IMR-90 (cell line): ENCODE measurements at regions not wholly inside any gene's neighbourhood (a gene's known extent, or its start where the extent isn't known, plus 50 kb on each side); places are given as distances from the start of the nearest gene placed in this dataset.
"Not testable (repeated sequence)": the region's sequence is repeated elsewhere in the genome, so short reads cannot be mapped to it uniquely, and the experiment has no call there.

Source experiments
- ATAC-seq: fragments of 200-7000 bp; cut with Tn5 transposase; 2 replicates; pipeline ENCODE4 v1.9.1; 2020; ENCODE audit warnings: low read depth, mild to moderate bottlenecking, moderate library complexity
- BruUV-seq: library from RNA; stranded (reverse); fragments of 400-500 nt; replicated peaks from 2 replicates; lab custom pipeline; 2021; lab: Mats Ljungman, UMichigan
- CTCF ChIA-PET: fragments of 300-600 bp; formaldehyde crosslinking; extraction: SDS; loops from one replicate; lab custom pipeline; 2021; ENCODE audit warnings: antibody characterized with exemption; lab: Yijun Ruan, JAX
- POLR2A ChIA-PET: fragments of 300-600 bp; sonication (Branson Sonifier 250); formaldehyde crosslinking; loops from one replicate; lab custom pipeline; 2022; ENCODE audit warnings: antibody characterized with exemption; ENCODE audit not compliant: unreplicated experiment; lab: Charles Lee
- DNase-seq: peaks from one replicate; pipeline ENCODE4 v3.0.0; 2013
- H2AFZ ChIP-seq: replicated peaks from 2 replicates; pipeline ENCODE3; 2013; ENCODE audit warnings: low read length, mild to moderate bottlenecking; ENCODE audit not compliant: poor library complexity
- H2AK5ac ChIP-seq: 2 replicates; pipeline ENCODE4 v1.6.1; 2013; ENCODE audit warnings: low read depth, low read length, inconsistent platforms
- H2AK9ac ChIP-seq: replicated peaks from 2 replicates; pipeline ENCODE3; 2013; ENCODE audit warnings: mild to moderate bottlenecking, low read depth, low read length, moderate library complexity; ENCODE audit not compliant: poor library complexity
- H2BK120ac ChIP-seq: 2 replicates; pipeline ENCODE4 v1.6.1; 2013; ENCODE audit warnings: low read depth, low read length, inconsistent platforms
- H2BK15ac ChIP-seq: 3 replicates; pipeline ENCODE4 v1.6.1; 2013; ENCODE audit warnings: low read depth, low read length, inconsistent platforms
- H2BK20ac ChIP-seq: 2 replicates; pipeline ENCODE4 v1.6.1; 2013; ENCODE audit warnings: low read depth, mild to moderate bottlenecking, inconsistent platforms, low read length, moderate library complexity
- H2BK5ac ChIP-seq: 2 replicates; pipeline ENCODE4 v1.6.1; 2013; ENCODE audit warnings: mild to moderate bottlenecking, low read depth, low read length, inconsistent platforms; ENCODE audit not compliant: poor library complexity, severe bottlenecking
- H3K14ac ChIP-seq: replicated peaks from 2 replicates; pipeline ENCODE4 v1.6.1; 2013; ENCODE audit warnings: low read depth, low read length, inconsistent platforms
- H3K18ac ChIP-seq: 2 replicates; pipeline ENCODE4 v1.6.1; 2013; ENCODE audit warnings: low read depth, low read length, control low read depth
- H3K23ac ChIP-seq: 2 replicates; pipeline ENCODE4 v1.6.1; 2013; ENCODE audit warnings: low read depth, low read length, inconsistent platforms
- H3K27ac ChIP-seq: 2 replicates; pipeline ENCODE4 v1.5.1; 2013; ENCODE audit warnings: mild to moderate bottlenecking, control low read depth, low read length; ENCODE audit not compliant: insufficient read depth
- H3K27me3 ChIP-seq: 2 replicates; pipeline ENCODE4 v1.6.1; 2013; ENCODE audit warnings: low read length; ENCODE audit not compliant: control insufficient read depth, insufficient read depth
- H3K36me3 ChIP-seq: 2 replicates; pipeline ENCODE4 v1.6.1; 2013; ENCODE audit warnings: low read length, mixed read lengths; ENCODE audit not compliant: control insufficient read depth, insufficient read depth
- H3K4ac ChIP-seq: 2 replicates; pipeline ENCODE4 v1.6.1; 2013; ENCODE audit warnings: low read depth, low read length, inconsistent platforms
- H3K4me1 ChIP-seq: 2 replicates; pipeline ENCODE4 v1.6.1; 2013; ENCODE audit warnings: low read length, mixed read lengths; ENCODE audit not compliant: control insufficient read depth, insufficient read depth
- H3K4me2 ChIP-seq: 2 replicates; pipeline ENCODE4 v1.6.1; 2013; ENCODE audit warnings: low read depth, mild to moderate bottlenecking, control low read depth, low read length, moderate library complexity
- H3K4me3 ChIP-seq: 2 replicates; pipeline ENCODE4 v1.5.1; 2013; ENCODE audit warnings: low read depth, mild to moderate bottlenecking, control low read depth, low read length, moderate library complexity; ENCODE audit not compliant: insufficient read depth
- H3K56ac ChIP-seq: 2 replicates; pipeline ENCODE4 v1.6.1; 2013; ENCODE audit warnings: low read length, inconsistent platforms; ENCODE audit not compliant: insufficient read depth; ENCODE audit errors: extremely low read depth
- H3K79me1 ChIP-seq, 2 experiments: 2 replicates each; pipeline ENCODE4 v1.6.1; 2013; ENCODE audit warnings: low read length in 2 of 2, inconsistent platforms in 1 of 2, low read depth in 1 of 2
- H3K9ac ChIP-seq: 2 replicates; pipeline ENCODE4 v1.6.1; 2013; ENCODE audit warnings: low read depth, low read length, control low read depth
- H3K9me1 ChIP-seq: 2 replicates; pipeline ENCODE4 v1.6.1; 2013; ENCODE audit warnings: low read length, inconsistent platforms; ENCODE audit not compliant: insufficient read depth
- H3K9me3 ChIP-seq: 2 replicates; pipeline ENCODE4 v1.6.1; 2013; ENCODE audit warnings: low read length; ENCODE audit not compliant: control insufficient read depth, insufficient read depth
- H4K20me1 ChIP-seq: 2 replicates; pipeline ENCODE4 v1.6.1; 2013; ENCODE audit warnings: low read length, inconsistent platforms; ENCODE audit not compliant: insufficient read depth
- H4K5ac ChIP-seq: 2 replicates; pipeline ENCODE4 v1.6.1; 2013; ENCODE audit warnings: mild to moderate bottlenecking, low read depth, low read length, control low read depth
- H4K8ac ChIP-seq, 2 experiments: 2 replicates each; pipeline ENCODE4 v1.6.1; 2013; ENCODE audit warnings: low read depth in 2 of 2, low read length in 2 of 2, control low read depth in 1 of 2, inconsistent platforms in 1 of 2
- H4K91ac ChIP-seq: 2 replicates; pipeline ENCODE4 v1.6.1; 2013; ENCODE audit warnings: low read depth, low read length, inconsistent platforms; ENCODE audit not compliant: insufficient read depth
- WGBS, 2 experiments: methylation state at CpG; one replicate each; pipeline versions ENCODE4 v1.1.5 to v1.1.7; 2013; ENCODE audit warnings: missing lambda C conversion rate in 2 of 2; ENCODE audit not compliant: insufficient read length in 1 of 2; ENCODE audit errors: extremely low coverage in 2 of 2; 5-methylcytosine and 5-hydroxymethylcytosine counted together
- dilution Hi-C: fragments of 300-500 bp; cut with HindIII; formaldehyde crosslinking; loops from one replicate; pipeline ENCODE4 v1.14.3; 2018; ENCODE audit warnings: low sequenced_read_pairs; ENCODE audit not compliant: unreplicated experiment
- in situ Hi-C: fragments of 300-500 bp; cut with MboI; formaldehyde crosslinking; loops from 3 replicates; pipeline ENCODE4 v1.14.3; 2019; ENCODE audit warnings: low sequenced_read_pairs, inconsistent platforms, mixed read lengths
- intact Hi-C: fragments of 100-400 bp; cut with micrococcal nuclease; formaldehyde crosslinking; loops from 2 replicates; pipeline ENCODE4 v1.10.0; 2022

DNA sequence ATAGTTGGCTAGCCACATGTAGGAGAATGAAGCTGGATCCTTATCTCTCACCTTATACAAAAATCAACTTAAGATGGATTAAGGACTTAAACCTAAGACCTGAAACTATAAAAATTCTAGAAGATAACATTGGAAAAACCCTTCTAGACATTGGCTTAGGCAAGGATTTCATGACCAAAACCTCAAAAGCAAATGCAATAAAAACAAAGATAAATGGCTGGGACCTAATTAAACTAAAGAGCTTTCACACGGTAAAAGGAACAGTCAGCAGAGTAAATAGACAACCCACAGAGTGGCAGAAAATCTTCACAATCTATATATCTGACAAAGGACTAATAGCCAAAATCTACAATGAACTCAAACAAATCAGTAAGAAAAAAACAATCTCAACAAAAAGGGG is 202.7 kb upstream of the ARID2 start:
- dilution Hi-C loops, H4K91ac ChIP-seq, H3K23ac ChIP-seq, H4K8ac ChIP-seq, H2AK9ac ChIP-seq, H3K36me3 ChIP-seq, POLR2A ChIA-PET, BruUV-seq, H3K56ac ChIP-seq, H2BK5ac ChIP-seq, H3K9ac ChIP-seq, H2BK15ac ChIP-seq, H3K4me3 ChIP-seq, H3K4ac ChIP-seq, H2BK120ac ChIP-seq, ATAC-seq, H3K27me3 ChIP-seq, DNase-seq, H2BK20ac ChIP-seq, H3K4me1 ChIP-seq, H3K9me3 ChIP-seq, intact Hi-C loops, H3K79me1 ChIP-seq, H3K9me1 ChIP-seq, H4K20me1 ChIP-seq, H3K27ac ChIP-seq, H3K18ac ChIP-seq, H3K4me2 ChIP-seq, H2AK5ac ChIP-seq, H2AFZ ChIP-seq, H4K5ac ChIP-seq, H3K14ac ChIP-seq, CTCF ChIA-PET: not testable (repeated sequence)
- in situ Hi-C loops = loop anchor here (25.0 kb wide), 1 partner anchor 485 kb away; no protein-coding TSS in a partner anchor
- no CpG with 5 or more reads among the region's 1 CpG for WGBS, 2 experiments
